Keratinocyte (primary cell): ENCODE measurements at regions not wholly inside any gene's neighbourhood (a gene's known extent, or its start where the extent isn't known, plus 50 kb on each side); places are given as distances from the start of the nearest gene placed in this dataset.

Source experiments
- EZH2 ChIP-seq: IDR thresholded peaks from one replicate; pipeline ENCODE4 v1.6.1; 2012; ENCODE audit warnings: inconsistent platforms, mild to moderate bottlenecking, low read length, moderate library complexity
- TF ChIP-seq, protein P1 (sequence below), 3 experiments: IDR thresholded peaks in 1 of 3; conservative IDR thresholded peaks in 1 of 3; optimal IDR thresholded peaks in 1 of 3; 2 replicates in 2 of 3; 3 replicates in 1 of 3; pipeline versions ENCODE3 to v1.5.1; 2011; ENCODE audit warnings: low read length in 3 of 3, mild to moderate bottlenecking in 3 of 3, moderate library complexity in 2 of 3, control low read depth in 1 of 3, inconsistent platforms in 1 of 3; ENCODE audit not compliant: insufficient read depth in 2 of 3; ENCODE audit errors: extremely low read depth in 1 of 3

GRCh38 chr17:63311416-63311937 lies 134.6 kb downstream of the CYB561 start:
- TF ChIP-seq, protein P1, sequence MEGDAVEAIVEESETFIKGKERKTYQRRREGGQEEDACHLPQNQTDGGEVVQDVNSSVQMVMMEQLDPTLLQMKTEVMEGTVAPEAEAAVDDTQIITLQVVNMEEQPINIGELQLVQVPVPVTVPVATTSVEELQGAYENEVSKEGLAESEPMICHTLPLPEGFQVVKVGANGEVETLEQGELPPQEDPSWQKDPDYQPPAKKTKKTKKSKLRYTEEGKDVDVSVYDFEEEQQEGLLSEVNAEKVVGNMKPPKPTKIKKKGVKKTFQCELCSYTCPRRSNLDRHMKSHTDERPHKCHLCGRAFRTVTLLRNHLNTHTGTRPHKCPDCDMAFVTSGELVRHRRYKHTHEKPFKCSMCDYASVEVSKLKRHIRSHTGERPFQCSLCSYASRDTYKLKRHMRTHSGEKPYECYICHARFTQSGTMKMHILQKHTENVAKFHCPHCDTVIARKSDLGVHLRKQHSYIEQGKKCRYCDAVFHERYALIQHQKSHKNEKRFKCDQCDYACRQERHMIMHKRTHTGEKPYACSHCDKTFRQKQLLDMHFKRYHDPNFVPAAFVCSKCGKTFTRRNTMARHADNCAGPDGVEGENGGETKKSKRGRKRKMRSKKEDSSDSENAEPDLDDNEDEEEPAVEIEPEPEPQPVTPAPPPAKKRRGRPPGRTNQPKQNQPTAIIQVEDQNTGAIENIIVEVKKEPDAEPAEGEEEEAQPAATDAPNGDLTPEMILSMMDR (optimal IDR thresholded peaks at IDR 0.05 in 1 of 3, IDR thresholded peaks at IDR 0.05 in 1 of 3, conservative IDR thresholded peaks at IDR 0.05 in 1 of 3; ENCODE audit: extremely low read depth in 1 of 3, insufficient read depth in 2 of 3, low read length in 3 of 3) = no peak
- TF ChIP-seq EZH2 = no peak
